H1 (cell line): ENCODE measurements at regions not wholly inside any gene's neighbourhood (a gene's known extent, or its start where the extent isn't known, plus 50 kb on each side); places are given as distances from the start of the nearest gene placed in this dataset.

Source experiments
- CEBPB ChIP-seq: IDR thresholded peaks from 2 replicates; pipeline ENCODE4 v1.6.1; 2012; ENCODE audit warnings: low read depth, low read length
- CREB1 ChIP-seq: IDR thresholded peaks from 2 replicates; pipeline ENCODE4 v1.6.1; 2012; ENCODE audit warnings: inconsistent platforms
- CTCF ChIP-seq, 3 experiments: IDR thresholded peaks; 1 replicate in 2 of 3; 2 replicates in 1 of 3; pipeline versions ENCODE4 v1.5.1 to v1.6.1; 2011; ENCODE audit warnings: low read length in 3 of 3, mild to moderate bottlenecking in 3 of 3, inconsistent platforms in 2 of 3, low read depth in 1 of 3, moderate library complexity in 1 of 3; ENCODE audit not compliant: insufficient read depth in 1 of 3; ENCODE audit errors: control extremely low read depth in 1 of 3
- E2F6 ChIP-seq: IDR thresholded peaks from 2 replicates; pipeline ENCODE4 v1.6.1; 2012; ENCODE audit warnings: inconsistent platforms
- EP300 ChIP-seq, 2 experiments: IDR thresholded peaks; 1 replicate in 1 of 2; 2 replicates in 1 of 2; pipeline ENCODE4 v1.6.1; 2011 to 2012; ENCODE audit warnings: low read depth in 2 of 2, low read length in 2 of 2, mild to moderate bottlenecking in 2 of 2, borderline replicate concordance in 1 of 2, inconsistent platforms in 1 of 2, moderate library complexity in 1 of 2
- GTF2F1 ChIP-seq: IDR thresholded peaks from 2 replicates; pipeline ENCODE4 v1.6.1; 2012; ENCODE audit warnings: low read depth, low read length, improper control_type of control experiment, borderline replicate concordance
- PHF8 ChIP-seq: fragments of 200-600 bp; sonication (generic); conservative IDR thresholded peaks from 2 replicates; pipeline ENCODE4 v1.7.1; 2012; ENCODE audit warnings: low read depth, mild to moderate bottlenecking, inconsistent platforms, low read length, moderate library complexity
- POLR2A ChIP-seq, 2 experiments: IDR thresholded peaks; 1 replicate in 1 of 2; 2 replicates in 1 of 2; pipeline ENCODE4 v1.6.1; 2011; ENCODE audit warnings: low read depth in 2 of 2, low read length in 2 of 2, mild to moderate bottlenecking in 2 of 2; ENCODE audit errors: control extremely low read depth in 1 of 2
- RBBP5 ChIP-seq: IDR thresholded peaks from 2 replicates; pipeline ENCODE4 v1.7.1; 2012; ENCODE audit warnings: low read depth, mild to moderate bottlenecking, inconsistent platforms, low read length, moderate library complexity, borderline replicate concordance
- RFX5 ChIP-seq: IDR thresholded peaks from 2 replicates; pipeline ENCODE4 v1.6.1; 2011; ENCODE audit warnings: low read depth, low read length, improper control_type of control experiment, borderline replicate concordance
- SIN3A ChIP-seq, 2 experiments: IDR thresholded peaks in 1 of 2; conservative IDR thresholded peaks in 1 of 2; 2 replicates each; pipeline ENCODE4 v1.6.1; 2011 to 2012; ENCODE audit warnings: low read length in 2 of 2, improper control_type of control experiment in 1 of 2, low read depth in 1 of 2, mild to moderate bottlenecking in 1 of 2
- USF2 ChIP-seq: IDR thresholded peaks from 2 replicates; pipeline ENCODE4 v1.6.1; 2011; ENCODE audit warnings: low read length, improper control_type of control experiment
- YY1 ChIP-seq: IDR thresholded peaks from 2 replicates; pipeline ENCODE4 v1.6.1; 2011; ENCODE audit warnings: low read depth, mild to moderate bottlenecking, low read length

GRCh38 chr18:22283397-22283796, 114.0 kb downstream of the GATA6 start:
- TF ChIP-seq CTCF (IDR thresholded peaks at IDR 0.05; ENCODE audit: control extremely low read depth in 1 of 3, insufficient read depth in 1 of 3, low read depth in 1 of 3, low read length in 3 of 3), result no peak
- TF ChIP-seq USF2, result no peak
- no peak for TF ChIP-seq EP300 (IDR thresholded peaks at IDR 0.05; ENCODE audit: borderline replicate concordance in 1 of 2, low read depth in 2 of 2, low read length in 2 of 2)
- TF ChIP-seq YY1, result no peak
- TF ChIP-seq E2F6, result no peak
- no peak for TF ChIP-seq GTF2F1
- TF ChIP-seq RFX5, result no peak
- no peak for TF ChIP-seq CREB1
- TF ChIP-seq POLR2A (IDR thresholded peaks at IDR 0.05; ENCODE audit: control extremely low read depth in 1 of 2, low read depth in 2 of 2, low read length in 2 of 2), result no peak
- TF ChIP-seq PHF8, result no peak
- no peak for TF ChIP-seq CEBPB
- no peak for TF ChIP-seq SIN3A (conservative IDR thresholded peaks at IDR 0.05 in 1 of 2, IDR thresholded peaks at IDR 0.05 in 1 of 2; ENCODE audit: low read depth in 1 of 2, low read length in 2 of 2)
- no peak for TF ChIP-seq RBBP5
